K562 (cell line): ENCODE measurements at regions not wholly inside any gene's neighbourhood (a gene's known extent, or its start where the extent isn't known, plus 50 kb on each side); places are given as distances from the start of the nearest gene placed in this dataset.

Experiments
- ATAC-seq: fragments of 200-7000 bp; cut with Tn5 transposase; 3 replicates; pipeline ENCODE4 v1.9.1; 2020; ENCODE audit warnings: moderate library complexity
- BruUV-seq: library from RNA; stranded (reverse); fragments of 400-500 nt; replicated peaks from 2 replicates; lab custom pipeline; 2021; lab: Mats Ljungman, UMichigan
- CTCF ChIA-PET: fragments of 300-600 bp; formaldehyde crosslinking; extraction: SDS; loops from one replicate; lab custom pipeline; 2021; ENCODE audit warnings: low intra/inter-chr PET ratio; lab: Yijun Ruan, JAX
- POLR2A ChIA-PET: fragments of 300-600, 350-650 bp; sonication (Branson Sonifier 250); formaldehyde crosslinking; extraction: SDS; loops from one replicate; lab custom pipeline; 2021; ENCODE audit warnings: antibody characterized with exemption, inconsistent platforms; lab: Yijun Ruan, JAX
- DNase-seq, 4 experiments: peaks; one replicate each; pipeline versions ENCODE4 v3.0.0 to v3.0.0-alpha.2; 2011 to 2018; ENCODE audit warnings: low spot score in 3 of 4, mixed read lengths in 3 of 4; ENCODE audit errors: extremely low read depth in 1 of 4
- FAIRE-seq: peaks from 2 replicates; lab custom pipeline; 2011; peaks lifted over from hg19 to GRCh38; lab: Jason Lieb, UNC
- H2AFZ ChIP-seq: 2 replicates; pipeline ENCODE4 v1.6.0; 2011; ENCODE audit warnings: low read depth, low read length, control low read depth, inconsistent platforms
- H3K27ac ChIP-seq: fragments of 200-600 bp; 3 replicates; pipeline ENCODE4 v1.8.0; 2011; ENCODE audit warnings: low read depth, mild to moderate bottlenecking, control low read depth, inconsistent platforms, low read length, moderate library complexity, mixed read lengths; ENCODE audit errors: extremely low read depth
- H3K27me3 ChIP-seq, 2 experiments: fragments of 300-600 bp in 1 of 2; 2 replicates in 1 of 2; 3 replicates in 1 of 2; pipeline versions ENCODE4 v1.6.0 to v1.8.0; 2011; ENCODE audit warnings: inconsistent platforms in 2 of 2, low read length in 2 of 2, mild to moderate bottlenecking in 1 of 2, mixed read lengths in 1 of 2, moderate library complexity in 1 of 2; ENCODE audit not compliant: control insufficient read depth in 2 of 2, insufficient read depth in 2 of 2
- H3K36me3 ChIP-seq: fragments of 300-600 bp; 3 replicates; pipeline ENCODE4 v1.8.0; 2011; ENCODE audit warnings: mild to moderate bottlenecking, low read length, inconsistent platforms; ENCODE audit not compliant: control insufficient read depth, insufficient read depth
- H3K4me1 ChIP-seq, 2 experiments: fragments of 200-600 bp in 1 of 2; replicated peaks in 1 of 2; 2 replicates in 1 of 2; 3 replicates in 1 of 2; pipeline versions ENCODE4 v1.5.1 to v1.8.0; 2011; ENCODE audit warnings: inconsistent platforms in 2 of 2, low read length in 2 of 2, mild to moderate bottlenecking in 1 of 2, mixed read lengths in 1 of 2, moderate library complexity in 1 of 2; ENCODE audit not compliant: control insufficient read depth in 2 of 2, insufficient read depth in 2 of 2
- H3K4me2 ChIP-seq: 2 replicates; pipeline ENCODE4 v1.6.1; 2011; ENCODE audit warnings: low read length, control low read depth, inconsistent platforms, mixed read lengths; ENCODE audit not compliant: insufficient read depth
- H3K4me3 ChIP-seq: fragments of 200-600 bp; sonication (generic), shearing (Covaris generic); 2 replicates; pipeline ENCODE4 v1.5.1; 2016; ENCODE audit warnings: control low read depth, inconsistent platforms
- H3K79me2 ChIP-seq: fragments of 200-600 bp; 3 replicates; pipeline ENCODE4 v1.8.0; 2011; ENCODE audit warnings: low read length, inconsistent platforms; ENCODE audit not compliant: control insufficient read depth, insufficient read depth
- H3K9ac ChIP-seq, 2 experiments: 2 replicates each; pipeline versions ENCODE4 v1.6.0 to v1.6.1; 2011; ENCODE audit warnings: low read depth in 2 of 2, low read length in 2 of 2, control low read depth in 1 of 2, inconsistent platforms in 1 of 2, mild to moderate bottlenecking in 1 of 2, mixed read lengths in 1 of 2; ENCODE audit not compliant: insufficient read depth in 1 of 2
- H3K9me1 ChIP-seq: one replicate; pipeline ENCODE4 v1.6.0; 2011; ENCODE audit warnings: inconsistent platforms, mild to moderate bottlenecking, low read length, moderate library complexity; ENCODE audit not compliant: control insufficient read depth, insufficient read depth
- H3K9me3 ChIP-seq: replicated peaks from 2 replicates; pipeline ENCODE4 v1.5.1; 2011; ENCODE audit warnings: low read depth, low read length, inconsistent platforms; ENCODE audit not compliant: control insufficient read depth, insufficient read depth
- H4K20me1 ChIP-seq: replicated peaks from 2 replicates; pipeline ENCODE4 v1.6.1; 2011; ENCODE audit warnings: low read length, inconsistent platforms, mixed read lengths; ENCODE audit not compliant: control insufficient read depth, insufficient read depth
- BACH1 ChIP-seq: fragments of 200-800 bp; sonication (Bioruptor generic); IDR thresholded peaks from 2 replicates; pipeline ENCODE4 v1.6.1; 2016; ENCODE audit warnings: missing genetic modification characterization, missing compliant biosample characterization
- CCNT2 ChIP-seq: IDR thresholded peaks from 2 replicates; pipeline ENCODE4 v1.6.1; 2011; ENCODE audit warnings: borderline replicate concordance, low read depth, mild to moderate bottlenecking, moderate library complexity, mixed read lengths, low read length; ENCODE audit not compliant: insufficient read length; ENCODE audit errors: extremely low read depth
- MTF1 ChIP-seq: fragments of 250-450 bp; sonication (Bioruptor Pico); IDR thresholded peaks from 2 replicates; pipeline ENCODE4 v1.9.0; 2021; ENCODE audit warnings: moderate library complexity, mild to moderate bottlenecking, inconsistent platforms, borderline replicate concordance
- PHB ChIP-seq: fragments of 250-450 bp; sonication (Bioruptor Pico); IDR thresholded peaks from 2 replicates; pipeline ENCODE4 v1.5.0; 2021
- PTBP1 ChIP-seq: fragments of 200-400 bp; formaldehyde crosslinking; IDR thresholded peaks from 2 replicates; pipeline ENCODE4 v1.6.1; 2017; ENCODE audit warnings: low read depth, low read length
- RAD21 ChIP-seq, 2 experiments: fragments of 250-450 bp in 1 of 2; fragments of 450-650 bp in 1 of 2; sonication (Bioruptor Pico) in 1 of 2; formaldehyde crosslinking in 1 of 2; IDR thresholded peaks in 1 of 2; conservative IDR thresholded peaks in 1 of 2; 2 replicates each; pipeline versions ENCODE4 v1.4.0 to v1.8.0; 2020 to 2022; ENCODE audit warnings: mild to moderate bottlenecking in 2 of 2, moderate library complexity in 1 of 2
- RBBP5 ChIP-seq: fragments of 200-600 bp; sonication (generic); IDR thresholded peaks from 2 replicates; pipeline ENCODE4 v1.6.1; 2012; ENCODE audit warnings: borderline replicate concordance, mild to moderate bottlenecking, low read length, control low read depth, inconsistent platforms; ENCODE audit not compliant: insufficient read depth, poor library complexity, severe bottlenecking
- RBM22 ChIP-seq: fragments of 200-400 bp; formaldehyde crosslinking; IDR thresholded peaks from 2 replicates; pipeline ENCODE4 v1.6.1; 2018; ENCODE audit warnings: low read length, low read depth; ENCODE audit not compliant: poor library complexity, severe bottlenecking
- SMC3 ChIP-seq: conservative IDR thresholded peaks from 2 replicates; pipeline ENCODE4 v1.6.1; 2011; ENCODE audit warnings: low read depth, low read length, improper control_type of control experiment; ENCODE audit not compliant: insufficient read depth
- ZNF175 ChIP-seq: fragments of 200-800 bp; sonication (Bioruptor generic); IDR thresholded peaks from 2 replicates; pipeline ENCODE4 v1.6.1; 2016; ENCODE audit warnings: low read depth, mild to moderate bottlenecking, missing genetic modification characterization, missing compliant biosample characterization
- ZNF764 ChIP-seq: fragments of 250-450 bp; sonication (Bioruptor Pico); IDR thresholded peaks from 2 replicates; pipeline ENCODE4 v1.4.0; 2020; ENCODE audit warnings: low read depth, mild to moderate bottlenecking, moderate library complexity
- WGBS: fragments of 100-300 bp; shearing (Covaris generic); methylation state at CpG from one replicate; pipeline ENCODE4 v1.1.6; 2016; ENCODE audit warnings: low coverage, mixed read lengths; ENCODE audit not compliant: insufficient coverage; ENCODE audit errors: missing lambda C conversion rate; 5-methylcytosine and 5-hydroxymethylcytosine counted together
- in situ Hi-C: fragments of 300-500 bp; cut with MboI; formaldehyde crosslinking; loops from 4 replicates; pipeline ENCODE4 v1.15.0; 2018; ENCODE audit warnings: inconsistent platforms, mixed read lengths
- intact Hi-C: fragments of 100-400 bp; cut with micrococcal nuclease; formaldehyde crosslinking; loops from 2 replicates; pipeline ENCODE4 v1.14.2; 2022
- TF ChIP-seq, protein P1 (sequence below): sonication (generic); formaldehyde crosslinking; IDR thresholded peaks from 2 replicates; pipeline ENCODE4 v1.8.0; 2022; ENCODE audit warnings: mild to moderate bottlenecking, low read depth, missing genetic modification reagents
- TF ChIP-seq, protein P2 (sequence below): fragments of 250-450 bp; sonication (Bioruptor Pico); IDR thresholded peaks from 2 replicates; pipeline ENCODE4 v1.8.0; 2021; ENCODE audit warnings: moderate library complexity, mild to moderate bottlenecking, inconsistent platforms

- CTCF ChIA-PET, result no interaction called here
- H3K79me2 ChIP-seq, result no peaks in the 10 kb centered on the region
- H3K4me2 ChIP-seq, result no peak overlapping the region
- ATAC-seq, result no peak
- H3K4me3 ChIP-seq, result no peak overlapping the region
- in situ Hi-C loops, result no loop called here
- POLR2A ChIA-PET, result no interaction called here
- H3K36me3 ChIP-seq, result no peaks in the 10 kb centered on the region
- WGBS, result 0% methylated on average over 1 of the region's 2 CpGs
- H3K9me3 ChIP-seq, result no peaks in the 10 kb centered on the region
- H3K9me1 ChIP-seq, result no peaks in the 10 kb centered on the region
- no peak for FAIRE-seq
- no peak for TF ChIP-seq SMC3
- no peak for TF ChIP-seq PHB (CRISPR knock-in tag)
- TF ChIP-seq MTF1, result no peak
- TF ChIP-seq, protein P1, sequence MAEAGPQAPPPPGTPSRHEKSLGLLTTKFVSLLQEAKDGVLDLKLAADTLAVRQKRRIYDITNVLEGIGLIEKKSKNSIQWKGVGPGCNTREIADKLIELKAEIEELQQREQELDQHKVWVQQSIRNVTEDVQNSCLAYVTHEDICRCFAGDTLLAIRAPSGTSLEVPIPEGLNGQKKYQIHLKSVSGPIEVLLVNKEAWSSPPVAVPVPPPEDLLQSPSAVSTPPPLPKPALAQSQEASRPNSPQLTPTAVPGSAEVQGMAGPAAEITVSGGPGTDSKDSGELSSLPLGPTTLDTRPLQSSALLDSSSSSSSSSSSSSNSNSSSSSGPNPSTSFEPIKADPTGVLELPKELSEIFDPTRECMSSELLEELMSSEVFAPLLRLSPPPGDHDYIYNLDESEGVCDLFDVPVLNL, result no peak
- no peak for TF ChIP-seq RBBP5
- TF ChIP-seq CCNT2, result no peak
- no peak for TF ChIP-seq RAD21 (CRISPR knock-in tag; conservative IDR thresholded peaks at IDR 0.05 in 1 of 2, IDR thresholded peaks at IDR 0.05 in 1 of 2)
- no peak for TF ChIP-seq ZNF764 (CRISPR knock-in tag)
- TF ChIP-seq BACH1 (tag), result no peak
- TF ChIP-seq RBM22, result no peak
- no peak for TF ChIP-seq PTBP1
- TF ChIP-seq, protein P2, sequence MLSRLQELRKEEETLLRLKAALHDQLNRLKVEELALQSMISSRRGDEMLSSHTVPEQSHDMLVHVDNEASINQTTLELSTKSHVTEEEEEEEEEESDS, result no peak
- TF ChIP-seq ZNF175 (CRISPR knock-in tag), result no peak
- TF ChIP-seq, all 486 proteins: peak for 0
- no peak for DNase-seq
- no peaks in the 10 kb centered on the region for H4K20me1 ChIP-seq
- no peak overlapping the region for H3K9ac ChIP-seq
- H3K27ac ChIP-seq, result no peak overlapping the region
- H2AFZ ChIP-seq, result no peak overlapping the region
- no peaks in the 10 kb centered on the region for H3K27me3 ChIP-seq
- BruUV-seq, result no TSS peak
- no peaks in the 10 kb centered on the region for H3K4me1 ChIP-seq
- intact Hi-C loops, result no loop called here
Observed at GRCh38 chr20:52515877-52516276, 324.3 kb upstream of the ZFP64 start.
